ENCODE measurements at regions not wholly inside any gene's neighbourhood (a gene's known extent, or its start where the extent isn't known, plus 50 kb on each side); places are given as distances from the start of the nearest gene placed in this dataset.

DNA sequence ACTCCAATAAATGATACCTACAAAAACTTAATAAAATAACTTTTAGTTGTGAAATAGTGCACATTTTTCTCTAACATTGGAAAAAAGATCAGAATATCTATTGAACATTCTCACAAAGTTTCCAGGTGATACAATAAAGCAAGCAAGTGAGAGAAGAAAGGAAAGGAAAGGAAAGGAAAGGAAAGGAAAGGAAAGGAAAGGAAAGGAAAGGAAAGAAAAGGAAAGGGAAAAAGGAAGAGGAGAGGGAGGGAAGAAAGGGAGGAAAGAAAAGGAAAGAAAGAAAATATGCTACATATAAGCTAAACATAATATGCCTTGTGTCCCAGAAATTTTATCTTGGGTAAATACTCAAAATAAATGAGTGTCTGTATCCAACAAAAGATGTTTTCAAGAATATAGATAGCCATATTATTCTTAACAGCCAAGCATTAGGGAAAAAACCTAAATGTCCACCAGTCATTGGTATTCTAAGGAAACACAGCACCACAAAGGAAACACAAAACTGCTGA lies 510.2 kb upstream of the ZWINT start:
- Histone ChIP-seq H3K4me1 (no peaks in the 10 kb centered on the region), H3K36me3 (no peaks in the 10 kb centered on the region), H3K9me3 (replicated peaks) (no peaks in the 10 kb centered on the region), H3K4me3 (no peak overlapping the region), H3K27ac (replicated peaks) (no peak overlapping the region), H3K27me3 (ENCODE audit: low read depth) (no peaks in the 10 kb centered on the region)
- TF ChIP-seq, protein P1, sequence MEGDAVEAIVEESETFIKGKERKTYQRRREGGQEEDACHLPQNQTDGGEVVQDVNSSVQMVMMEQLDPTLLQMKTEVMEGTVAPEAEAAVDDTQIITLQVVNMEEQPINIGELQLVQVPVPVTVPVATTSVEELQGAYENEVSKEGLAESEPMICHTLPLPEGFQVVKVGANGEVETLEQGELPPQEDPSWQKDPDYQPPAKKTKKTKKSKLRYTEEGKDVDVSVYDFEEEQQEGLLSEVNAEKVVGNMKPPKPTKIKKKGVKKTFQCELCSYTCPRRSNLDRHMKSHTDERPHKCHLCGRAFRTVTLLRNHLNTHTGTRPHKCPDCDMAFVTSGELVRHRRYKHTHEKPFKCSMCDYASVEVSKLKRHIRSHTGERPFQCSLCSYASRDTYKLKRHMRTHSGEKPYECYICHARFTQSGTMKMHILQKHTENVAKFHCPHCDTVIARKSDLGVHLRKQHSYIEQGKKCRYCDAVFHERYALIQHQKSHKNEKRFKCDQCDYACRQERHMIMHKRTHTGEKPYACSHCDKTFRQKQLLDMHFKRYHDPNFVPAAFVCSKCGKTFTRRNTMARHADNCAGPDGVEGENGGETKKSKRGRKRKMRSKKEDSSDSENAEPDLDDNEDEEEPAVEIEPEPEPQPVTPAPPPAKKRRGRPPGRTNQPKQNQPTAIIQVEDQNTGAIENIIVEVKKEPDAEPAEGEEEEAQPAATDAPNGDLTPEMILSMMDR (IDR thresholded peaks at IDR 0.05; ENCODE audit: borderline replicate concordance): no peak
- intact Hi-C loops (cut with micrococcal nuclease): no loop called here
- no peak for DNase-seq

DNA sequence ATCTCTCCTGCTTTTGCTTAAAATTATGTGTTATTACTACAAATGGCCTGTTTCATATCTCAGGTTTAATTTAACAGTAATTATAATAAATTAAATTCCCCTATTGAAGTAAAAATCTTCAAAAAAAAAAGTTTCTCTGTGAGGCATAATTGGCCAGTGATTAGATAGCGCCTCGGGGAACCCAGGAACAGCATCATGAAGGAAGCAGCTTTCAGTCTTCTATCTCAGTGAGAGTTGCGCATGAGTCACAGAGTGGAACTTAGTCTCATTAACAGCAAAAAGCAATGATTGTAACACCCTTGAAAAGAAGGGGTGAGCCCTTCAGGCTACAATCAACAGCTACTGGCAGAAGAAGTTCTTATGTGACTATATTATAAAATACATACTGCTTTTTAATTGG lies 506.2 kb upstream of the ZWINT start:
- TF ChIP-seq, protein P1 (IDR thresholded peaks at IDR 0.05; ENCODE audit: borderline replicate concordance): no peak

DNA sequence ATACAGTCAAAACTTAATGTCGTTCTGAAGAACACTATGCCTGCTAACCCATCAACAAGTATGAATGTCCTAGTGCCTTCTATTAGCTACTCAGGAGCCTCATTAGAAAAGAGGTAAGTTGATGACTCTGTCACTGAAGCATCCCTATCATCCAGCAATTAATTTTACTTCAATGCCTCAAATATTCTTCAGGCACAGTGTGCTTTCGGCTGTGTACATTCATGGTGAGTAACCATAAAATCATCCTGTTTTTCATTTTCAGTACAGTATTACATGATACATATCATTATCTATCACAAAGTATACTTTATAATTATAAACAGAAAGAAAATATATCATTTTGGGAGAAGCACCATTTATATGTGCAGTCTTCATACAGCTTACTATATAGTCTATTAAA lies 495.5 kb upstream of the ZWINT start:
- peaks cover 9% of the 10 kb centered on the region for H3K9me3 ChIP-seq (replicated peaks)
- H3K36me3 ChIP-seq: no peaks in the 10 kb centered on the region
- no peak overlapping the region for H3K4me3 ChIP-seq
- DNase-seq: no peak
- intact Hi-C loops (cut with micrococcal nuclease): no loop called here
- no peaks in the 10 kb centered on the region for H3K27me3 ChIP-seq (ENCODE audit: low read depth)
- H3K27ac ChIP-seq (replicated peaks): no peak overlapping the region
- H3K4me1 ChIP-seq: no peaks in the 10 kb centered on the region
- TF ChIP-seq, protein P1 (IDR thresholded peaks at IDR 0.05; ENCODE audit: borderline replicate concordance): no peak

More for the DNA sequence above, 506.2 kb upstream of the ZWINT start:
- no peaks in the 10 kb centered on the region for H3K4me1 ChIP-seq
- intact Hi-C loops (cut with micrococcal nuclease): no loop called here
- H3K4me3 ChIP-seq: no peak overlapping the region
- no peak overlapping the region for H3K27ac ChIP-seq (replicated peaks)
- DNase-seq: no peak
- no peaks in the 10 kb centered on the region for H3K27me3 ChIP-seq (ENCODE audit: low read depth)
- no peaks in the 10 kb centered on the region for H3K36me3 ChIP-seq
- H3K9me3 ChIP-seq (replicated peaks): no peaks in the 10 kb centered on the region

DNA sequence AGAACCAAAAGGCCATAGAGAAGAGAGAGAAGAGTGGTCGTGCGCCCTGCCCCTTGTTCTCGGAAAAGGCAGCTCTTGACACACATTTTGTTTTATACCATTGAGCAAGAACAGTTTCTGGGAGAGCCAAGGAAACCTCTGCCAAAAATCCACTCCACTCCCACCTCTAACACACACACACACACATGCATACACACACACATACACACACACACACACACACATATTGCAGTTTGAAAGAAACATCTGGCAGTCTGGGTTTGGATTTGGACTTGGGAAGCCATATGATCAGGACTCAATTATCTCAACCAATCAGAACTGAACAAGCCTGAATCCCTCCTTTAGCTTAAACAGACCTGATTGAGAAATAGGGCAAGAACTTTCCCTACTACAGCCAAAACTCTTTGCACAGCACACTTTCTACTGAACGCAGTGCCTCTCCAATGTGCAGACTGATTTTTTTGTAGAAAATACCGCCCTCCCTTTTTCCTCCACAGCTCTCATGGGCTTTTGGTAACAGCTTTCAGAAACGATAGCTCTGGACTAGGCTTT lies 484.0 kb upstream of the ZWINT start:
- Histone ChIP-seq H3K4me1 (no peaks in the 10 kb centered on the region), H3K4me3 (no peak overlapping the region), H3K36me3 (no peaks in the 10 kb centered on the region), H3K27me3 (ENCODE audit: low read depth) (no peaks in the 10 kb centered on the region), H3K27ac (replicated peaks) (no peak overlapping the region), H3K9me3 (replicated peaks) (no peaks in the 10 kb centered on the region)
- intact Hi-C loops (cut with micrococcal nuclease): no loop called here
- no peak for DNase-seq
- TF ChIP-seq, protein P1 (IDR thresholded peaks at IDR 0.05; ENCODE audit: borderline replicate concordance): no peak

DNA sequence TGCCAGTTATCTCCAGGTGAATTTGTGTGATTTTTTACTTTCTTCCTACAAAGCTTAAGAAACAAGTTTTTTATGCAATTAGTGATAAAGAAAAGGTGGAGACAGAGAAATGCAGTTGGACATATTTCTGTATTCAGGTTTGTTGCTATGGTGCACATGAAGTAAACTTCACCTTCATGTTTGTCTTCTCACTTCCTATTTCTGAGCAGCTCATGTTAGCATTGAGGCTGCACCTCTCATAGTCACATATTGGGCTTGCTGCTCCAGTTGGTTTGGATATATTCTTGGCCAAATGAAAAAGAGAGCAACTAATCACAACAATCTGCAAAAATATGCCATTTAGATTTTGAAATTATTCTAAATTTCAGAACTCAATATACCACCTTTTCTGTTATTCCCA lies 475.6 kb upstream of the ZWINT start:
- Histone ChIP-seq H3K36me3 (no peaks in the 10 kb centered on the region), H3K27ac (replicated peaks) (no peak overlapping the region), H3K27me3 (ENCODE audit: low read depth) (no peaks in the 10 kb centered on the region), H3K9me3 (replicated peaks) (no peaks in the 10 kb centered on the region), H3K4me3 (no peak overlapping the region), H3K4me1 (no peaks in the 10 kb centered on the region)
- TF ChIP-seq, protein P1 (IDR thresholded peaks at IDR 0.05; ENCODE audit: borderline replicate concordance): no peak
- no peak for DNase-seq
- intact Hi-C loops (cut with micrococcal nuclease): no loop called here

All from left ventricle myocardium inferior (tissue), 1 donor.